Neural progenitor cell (in vitro differentiated cells): ENCODE measurements at regions not wholly inside any gene's neighbourhood (a gene's known extent, or its start where the extent isn't known, plus 50 kb on each side); places are given as distances from the start of the nearest gene placed in this dataset.

ENCODE experiments used
- EZH2 ChIP-seq: fragments of 200-600 bp; sonication (generic); IDR thresholded peaks from 2 replicates; pipeline ENCODE4 v1.6.1; 2017; ENCODE audit warnings: antibody characterized with exemption, mild to moderate bottlenecking, moderate library complexity
- EZH2phosphoT487 ChIP-seq: fragments of 200-600 bp; sonication (generic); IDR thresholded peaks from 2 replicates; pipeline ENCODE4 v1.6.1; 2017; ENCODE audit warnings: antibody characterized with exemption
- TF ChIP-seq, protein P1 (sequence below): fragments of 200-600 bp; sonication (generic); IDR thresholded peaks from 2 replicates; pipeline ENCODE4 v1.5.1; 2017; ENCODE audit warnings: antibody characterized with exemption, mild to moderate bottlenecking

DNA sequence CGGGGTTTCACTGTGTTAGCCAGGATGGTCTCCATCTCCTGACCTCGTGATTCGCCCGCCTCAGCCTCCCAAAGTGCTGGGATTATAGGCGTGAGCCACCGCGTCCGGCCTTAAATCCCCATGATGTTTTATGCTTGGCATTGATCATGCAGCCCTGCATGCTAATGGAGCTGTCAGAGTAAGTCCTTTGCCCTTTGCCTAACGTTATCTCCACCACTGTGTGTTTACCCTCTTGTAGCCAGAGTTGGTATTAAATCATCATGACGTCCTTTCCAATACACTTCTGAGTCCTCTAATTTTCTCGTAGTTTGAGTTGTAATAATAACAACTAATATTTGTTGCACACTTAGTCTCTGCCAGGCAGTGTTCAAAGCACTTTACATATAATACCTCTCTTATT is 57.2 kb upstream of the ZFAND5 start:
- TF ChIP-seq EZH2phosphoT487 (no peak), EZH2 (no peak)
- TF ChIP-seq, protein P1, sequence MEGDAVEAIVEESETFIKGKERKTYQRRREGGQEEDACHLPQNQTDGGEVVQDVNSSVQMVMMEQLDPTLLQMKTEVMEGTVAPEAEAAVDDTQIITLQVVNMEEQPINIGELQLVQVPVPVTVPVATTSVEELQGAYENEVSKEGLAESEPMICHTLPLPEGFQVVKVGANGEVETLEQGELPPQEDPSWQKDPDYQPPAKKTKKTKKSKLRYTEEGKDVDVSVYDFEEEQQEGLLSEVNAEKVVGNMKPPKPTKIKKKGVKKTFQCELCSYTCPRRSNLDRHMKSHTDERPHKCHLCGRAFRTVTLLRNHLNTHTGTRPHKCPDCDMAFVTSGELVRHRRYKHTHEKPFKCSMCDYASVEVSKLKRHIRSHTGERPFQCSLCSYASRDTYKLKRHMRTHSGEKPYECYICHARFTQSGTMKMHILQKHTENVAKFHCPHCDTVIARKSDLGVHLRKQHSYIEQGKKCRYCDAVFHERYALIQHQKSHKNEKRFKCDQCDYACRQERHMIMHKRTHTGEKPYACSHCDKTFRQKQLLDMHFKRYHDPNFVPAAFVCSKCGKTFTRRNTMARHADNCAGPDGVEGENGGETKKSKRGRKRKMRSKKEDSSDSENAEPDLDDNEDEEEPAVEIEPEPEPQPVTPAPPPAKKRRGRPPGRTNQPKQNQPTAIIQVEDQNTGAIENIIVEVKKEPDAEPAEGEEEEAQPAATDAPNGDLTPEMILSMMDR, result no peak
